Activated CD4-positive, CD25-positive, alpha-beta regulatory T cell treated with anti-CD3 and anti-CD28 coated beads, Interleukin-2, amount 50 U/mL, for 72 hours (primary cell): ENCODE measurements at regions not wholly inside any gene's neighbourhood (a gene's known extent, or its start where the extent isn't known, plus 50 kb on each side); places are given as distances from the start of the nearest gene placed in this dataset.

ENCODE experiments used
- DNase-seq: peaks from one replicate; pipeline ENCODE4 v3.0.0; 2021

GRCh38 chr14:104230946-104231345 is 92.6 kb downstream of the KIF26A start:
- no peak for DNase-seq

GRCh38 chr14:104232070-104232484 is 93.7 kb downstream of the KIF26A start:
- DNase-seq = no peak

DNA sequence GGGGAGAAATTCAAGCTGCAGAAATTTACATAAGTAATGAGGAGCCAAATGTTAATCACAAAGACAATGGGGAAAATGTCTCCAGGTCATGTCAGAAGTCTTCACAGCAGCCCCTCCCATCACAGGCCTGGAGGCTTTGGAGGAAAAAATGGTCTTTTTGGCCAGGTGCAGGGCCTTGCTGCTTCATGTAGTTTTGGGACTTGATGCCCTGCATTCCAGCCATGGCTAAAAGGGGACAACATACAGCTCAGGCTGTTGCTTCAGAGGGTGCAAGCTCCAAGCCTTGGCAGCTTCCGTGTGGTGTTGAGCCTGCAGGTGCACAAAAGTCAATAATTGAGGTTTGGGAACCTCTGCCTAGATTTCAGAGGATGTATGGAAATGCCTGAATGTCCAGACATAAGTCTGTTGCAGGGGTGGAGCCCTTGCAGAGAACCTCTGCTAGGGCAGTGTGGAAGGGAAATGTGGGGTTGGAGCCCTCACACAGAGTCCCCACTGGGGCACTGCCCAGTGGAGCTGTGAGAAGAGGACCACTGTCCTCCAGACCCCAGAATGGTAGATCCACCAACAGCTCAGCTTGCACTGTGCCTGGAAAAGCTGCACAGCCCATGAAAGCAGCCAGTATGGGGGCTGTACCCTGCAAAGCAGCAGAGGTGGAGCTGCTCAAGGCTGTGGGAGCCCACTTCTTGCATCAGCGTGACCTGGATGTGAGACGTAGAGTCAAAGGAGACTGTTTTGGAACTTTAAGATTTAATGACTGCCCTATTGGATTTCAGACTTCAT is 95.8 kb downstream of the KIF26A start:
- peak; percentile 2 for DNase-seq

- no peak for DNase-seq
Observed at GRCh38 chr14:104235686-104236085, 97.3 kb downstream of the KIF26A start.

DNA sequence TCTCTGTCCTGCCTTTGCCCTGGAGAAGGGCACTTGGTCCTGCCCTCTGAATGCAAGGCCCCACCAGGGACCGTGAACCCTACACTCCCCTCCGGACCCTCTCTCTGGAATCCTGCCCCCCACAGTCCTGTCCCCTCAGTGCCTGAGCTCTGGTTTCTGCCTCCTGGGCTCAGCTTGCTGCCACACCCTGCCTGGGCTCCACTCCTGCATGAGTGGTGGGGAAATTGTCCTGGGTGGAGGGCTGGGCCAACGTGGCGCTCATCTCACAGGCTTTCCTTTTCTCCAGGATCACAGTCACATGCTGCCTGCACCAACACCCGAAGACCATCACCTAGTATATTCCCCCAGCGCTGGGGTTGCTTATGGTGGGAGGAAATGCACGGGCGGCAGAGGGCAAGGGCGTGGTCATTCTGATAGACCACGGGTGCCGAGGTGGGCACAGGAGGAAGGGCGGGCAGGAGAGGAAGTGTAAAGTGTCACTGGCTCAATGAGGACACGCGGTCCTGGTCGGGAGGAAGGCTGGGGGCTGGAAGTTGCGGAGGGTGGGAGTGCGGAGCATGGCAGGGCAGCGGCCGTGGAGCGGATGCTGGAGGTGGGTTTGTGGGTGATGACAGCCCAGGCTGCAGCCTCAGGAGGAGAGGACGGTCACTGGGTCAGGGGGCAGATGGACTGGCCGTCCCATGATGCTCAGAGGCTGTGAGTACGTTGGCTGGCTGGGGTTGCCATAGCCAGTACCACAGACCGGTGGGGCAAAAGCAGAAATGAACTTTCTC is 99.5 kb downstream of the KIF26A start:
- DNase-seq = no peak

GRCh38 chr14:104238424-104239184 is 100.2 kb downstream of the KIF26A start:
- no peak for DNase-seq

- no peak for DNase-seq
Observed at GRCh38 chr14:104239185-104239775, 100.9 kb downstream of the KIF26A start.

DNA sequence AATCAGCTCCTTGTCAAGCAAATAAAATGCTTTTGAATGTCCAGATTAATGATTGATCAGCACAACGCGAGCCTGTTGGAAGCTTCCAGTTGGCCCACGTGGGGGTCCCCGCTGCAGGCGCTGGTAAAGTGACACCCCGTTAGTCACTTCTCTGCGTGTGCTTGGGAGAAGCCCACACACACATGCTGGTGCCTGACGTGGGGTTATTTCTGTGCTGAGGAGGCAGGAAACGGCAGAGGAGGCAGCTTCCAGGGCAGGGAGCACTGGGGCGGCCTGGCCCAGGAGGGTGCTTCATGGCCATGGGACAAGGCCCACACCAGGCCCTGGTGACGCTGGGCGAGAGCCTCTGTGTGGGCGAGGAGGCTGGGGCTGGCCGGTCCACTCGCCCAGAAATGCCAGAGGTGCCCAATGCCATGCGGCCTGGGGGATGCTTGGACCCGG is 101.5 kb downstream of the KIF26A start:
- DNase-seq = no peak

DNA sequence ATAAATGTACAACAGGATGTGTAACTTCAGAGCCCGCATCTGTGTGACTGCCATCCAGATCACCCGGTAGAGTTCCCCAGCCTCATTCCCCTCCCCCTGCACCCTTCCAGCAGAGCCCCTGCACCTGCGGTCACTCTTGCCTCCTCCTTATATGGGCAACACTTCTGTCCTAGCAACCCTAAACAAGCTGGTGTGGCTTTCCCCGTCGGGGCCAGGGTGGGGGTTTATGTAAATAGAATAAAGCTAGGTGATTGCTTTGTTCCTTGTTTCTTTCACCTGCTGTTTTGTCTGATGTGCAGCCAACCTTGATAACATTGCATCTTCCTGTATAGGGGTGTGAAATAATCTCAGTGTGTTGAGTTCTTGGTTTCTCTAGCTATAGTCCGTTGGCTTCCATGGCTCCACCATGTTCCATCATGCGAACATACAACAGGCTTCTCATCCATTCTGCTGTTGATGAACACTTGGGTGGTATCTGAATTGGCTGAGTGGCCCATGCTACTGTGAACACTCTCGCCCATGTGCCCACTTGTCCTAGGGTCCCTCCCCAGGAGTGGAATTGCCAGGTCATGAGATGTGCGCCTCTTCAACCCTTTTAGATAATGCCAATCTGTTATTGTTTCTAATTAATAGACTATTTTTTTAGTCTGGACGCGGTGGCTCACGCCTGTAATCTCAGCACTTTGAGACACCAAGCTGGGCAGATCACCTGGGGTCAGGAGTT is 102.2 kb downstream of the KIF26A start:
- DNase-seq = no peak

DNA sequence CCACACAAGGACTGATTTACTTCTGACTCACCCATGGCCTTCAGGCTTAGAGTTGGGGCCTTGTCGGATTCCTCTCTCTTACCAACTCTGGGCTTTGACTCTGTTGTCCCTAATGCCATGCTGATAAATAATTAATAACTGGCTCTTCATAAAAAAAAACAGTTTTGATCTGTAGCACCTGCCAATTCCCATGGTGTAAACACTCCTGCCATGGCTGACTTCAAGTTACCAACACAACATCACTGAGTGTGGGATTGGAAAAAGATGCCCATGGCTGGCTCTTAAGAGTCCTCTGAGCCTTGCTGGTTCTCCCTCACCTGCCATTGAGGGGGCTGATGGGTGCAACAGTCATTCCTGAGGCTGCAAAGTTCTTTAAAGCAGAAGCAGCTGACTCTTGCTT is 104.8 kb downstream of the KIF26A start:
- DNase-seq = no peak

DNA sequence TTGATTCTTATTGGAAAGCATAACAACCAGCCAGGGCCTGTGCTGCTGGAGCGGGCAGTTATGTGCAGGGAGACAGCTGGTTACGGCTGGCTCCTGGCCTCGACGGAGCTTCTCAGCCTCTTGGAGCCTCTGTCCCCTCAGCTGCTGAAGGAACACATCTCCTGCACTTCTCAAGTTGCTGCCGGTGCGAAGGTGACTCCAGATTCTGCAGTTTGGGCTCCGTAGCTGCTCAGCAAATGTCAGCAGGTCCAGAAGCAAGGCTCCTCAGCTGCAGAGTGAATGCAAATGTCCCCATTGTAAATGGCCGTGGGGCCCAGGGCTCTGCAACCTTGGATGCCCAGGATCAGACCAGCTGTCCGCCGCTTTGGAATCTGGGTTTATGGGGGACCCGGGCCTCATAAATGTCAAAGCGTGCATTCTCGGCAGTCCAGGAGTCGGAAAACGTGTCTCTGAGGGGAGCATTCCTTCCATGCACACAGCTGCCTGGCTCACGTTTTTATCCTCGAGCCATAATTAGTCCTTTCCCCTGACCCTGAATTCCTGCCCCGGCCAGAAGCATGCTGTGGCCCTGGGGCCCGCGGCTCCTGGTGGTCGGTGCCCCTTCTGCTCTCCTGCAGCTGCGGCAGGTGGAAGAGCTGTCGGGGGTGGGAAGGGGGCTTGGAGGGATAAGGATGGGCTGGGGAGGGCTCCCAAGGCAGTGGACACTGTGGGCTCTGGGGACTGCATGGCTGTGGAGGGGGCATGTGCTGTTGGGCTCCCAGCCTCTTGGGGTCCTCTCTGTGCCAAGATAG is 106.0 kb downstream of the KIF26A start:
- DNase-seq = no peak

DNA sequence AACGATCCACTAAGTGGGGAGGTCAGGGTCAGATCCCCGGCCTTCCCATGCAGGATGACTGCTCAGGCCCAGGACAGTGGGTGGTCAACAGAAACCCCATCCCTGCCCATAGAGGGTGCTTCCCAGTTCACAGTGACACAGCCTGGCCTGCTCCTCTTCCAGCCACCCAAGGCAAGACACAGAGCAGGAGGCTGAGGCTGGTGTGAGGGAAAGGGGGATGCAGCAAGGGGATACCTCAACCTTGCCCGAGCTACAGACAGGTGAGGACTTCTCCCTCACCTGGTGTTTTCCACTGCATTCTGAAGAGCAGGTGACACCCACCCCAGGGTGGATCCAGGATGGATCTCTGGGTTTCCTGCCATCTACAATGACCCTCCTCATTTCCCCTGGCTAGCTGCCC is 106.7 kb downstream of the KIF26A start:
- no peak for DNase-seq

GRCh38 chr14:104245723-104246122 is 107.3 kb downstream of the KIF26A start:
- no peak for DNase-seq

DNA sequence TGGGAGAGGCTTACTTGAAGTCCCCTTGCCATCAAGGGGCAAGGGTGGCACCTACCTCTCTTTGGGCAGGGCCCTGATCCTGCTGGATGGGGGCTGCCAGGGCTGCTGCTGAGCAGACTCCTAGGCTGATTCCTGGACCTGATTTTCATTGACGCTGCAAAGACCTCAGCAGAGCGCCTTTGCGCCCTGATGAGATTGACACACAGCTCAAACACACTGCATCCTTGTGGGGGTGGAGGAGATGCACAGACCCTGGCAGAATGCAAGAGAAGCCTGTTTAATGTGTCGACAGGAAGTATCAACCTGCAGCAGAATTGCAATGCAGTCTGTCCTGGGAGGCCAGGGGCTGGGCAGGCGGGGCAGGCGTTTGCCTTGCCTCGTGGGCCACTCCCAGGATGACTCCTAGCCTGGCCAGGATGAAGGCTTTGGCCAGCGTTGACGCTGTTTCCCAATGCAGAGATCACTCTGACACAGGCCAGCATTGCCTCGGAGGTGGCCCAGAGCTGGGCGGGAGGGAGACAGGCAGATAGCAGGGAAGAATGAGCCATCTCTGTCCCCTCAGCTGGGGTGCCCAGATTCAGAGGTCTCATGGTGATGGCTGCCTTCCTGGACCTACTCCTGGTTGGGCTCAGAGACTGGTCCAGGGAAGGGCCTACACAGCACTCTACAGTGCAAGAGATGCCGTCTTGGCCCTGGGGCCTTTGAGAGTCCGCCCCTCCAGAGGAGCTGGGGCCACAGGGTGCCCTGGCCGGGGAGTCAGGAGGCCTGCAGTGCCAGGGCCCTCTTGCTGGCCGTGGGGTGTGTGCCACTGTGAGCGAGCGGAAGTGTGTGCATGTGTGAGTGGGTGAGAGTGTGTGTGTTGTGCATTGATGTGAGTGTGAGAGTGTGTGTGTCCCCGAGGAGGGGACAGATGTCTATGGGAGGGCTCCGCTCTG is 108.3 kb downstream of the KIF26A start:
- no peak for DNase-seq

GRCh38 chr14:104247336-104248202 is 109.2 kb downstream of the KIF26A start:
- DNase-seq = no peak

- DNase-seq = no peak
Observed at GRCh38 chr14:104248203-104249055, 110.0 kb downstream of the KIF26A start.

GRCh38 chr14:104249089-104249488 is 110.7 kb downstream of the KIF26A start:
- DNase-seq = no peak

DNA sequence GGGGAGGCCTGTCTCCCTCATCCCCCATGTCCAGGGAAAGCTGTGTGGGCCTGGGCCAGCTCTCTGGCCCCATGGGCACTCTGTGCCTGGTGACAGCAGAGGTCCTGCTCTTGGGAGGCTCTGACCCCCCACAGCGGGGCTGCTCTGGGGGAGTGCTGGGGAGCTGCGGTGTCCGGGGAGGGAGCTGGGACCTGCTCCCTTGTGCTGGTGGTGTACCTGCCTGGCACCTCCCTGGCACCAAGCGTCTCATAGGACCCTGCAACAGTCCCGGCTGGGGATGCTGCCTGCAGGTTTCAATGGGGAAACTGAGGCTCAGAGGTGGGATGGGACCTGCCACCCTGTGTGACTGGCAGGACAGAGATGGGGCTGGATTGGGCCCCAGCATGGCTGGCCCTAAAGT is 111.3 kb downstream of the KIF26A start:
- no peak for DNase-seq
